ENCODE measurements at regions not wholly inside any gene's neighbourhood (a gene's known extent, or its start where the extent isn't known, plus 50 kb on each side); places are given as distances from the start of the nearest gene placed in this dataset.

DNA sequence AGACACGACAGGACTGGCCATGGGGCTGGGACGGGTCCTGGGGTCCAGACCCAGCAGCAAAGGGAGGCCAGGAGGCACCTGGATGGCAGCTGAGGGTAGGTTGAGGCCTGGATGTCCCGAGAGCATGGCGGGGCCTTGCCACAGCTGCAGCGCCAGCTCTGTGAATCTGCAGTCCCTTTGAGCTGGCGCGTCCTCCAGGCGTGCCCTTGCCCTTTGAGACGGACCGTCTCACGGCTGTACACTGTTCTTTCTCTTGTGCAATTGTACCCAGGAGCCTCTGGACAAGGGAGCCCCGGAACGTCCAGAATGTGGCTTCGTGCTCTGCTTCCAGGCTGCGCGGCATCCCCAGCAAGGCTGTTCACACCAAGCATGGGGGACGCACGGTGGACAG, 69.5 kb upstream of the CIBAR2 start (continued):
- TF ChIP-seq, protein P1, sequence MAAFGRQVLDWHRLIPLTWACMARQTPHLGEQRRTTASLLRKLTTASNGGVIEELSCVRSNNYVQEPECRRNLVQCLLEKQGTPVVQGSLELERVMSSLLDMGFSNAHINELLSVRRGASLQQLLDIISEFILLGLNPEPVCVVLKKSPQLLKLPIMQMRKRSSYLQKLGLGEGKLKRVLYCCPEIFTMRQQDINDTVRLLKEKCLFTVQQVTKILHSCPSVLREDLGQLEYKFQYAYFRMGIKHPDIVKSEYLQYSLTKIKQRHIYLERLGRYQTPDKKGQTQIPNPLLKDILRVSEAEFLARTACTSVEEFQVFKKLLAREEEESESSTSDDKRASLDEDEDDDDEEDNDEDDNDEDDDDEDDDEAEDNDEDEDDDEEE (CRISPR knock-in tag; IDR thresholded peaks at IDR 0.05), result no peak
- TF ChIP-seq, protein P2, sequence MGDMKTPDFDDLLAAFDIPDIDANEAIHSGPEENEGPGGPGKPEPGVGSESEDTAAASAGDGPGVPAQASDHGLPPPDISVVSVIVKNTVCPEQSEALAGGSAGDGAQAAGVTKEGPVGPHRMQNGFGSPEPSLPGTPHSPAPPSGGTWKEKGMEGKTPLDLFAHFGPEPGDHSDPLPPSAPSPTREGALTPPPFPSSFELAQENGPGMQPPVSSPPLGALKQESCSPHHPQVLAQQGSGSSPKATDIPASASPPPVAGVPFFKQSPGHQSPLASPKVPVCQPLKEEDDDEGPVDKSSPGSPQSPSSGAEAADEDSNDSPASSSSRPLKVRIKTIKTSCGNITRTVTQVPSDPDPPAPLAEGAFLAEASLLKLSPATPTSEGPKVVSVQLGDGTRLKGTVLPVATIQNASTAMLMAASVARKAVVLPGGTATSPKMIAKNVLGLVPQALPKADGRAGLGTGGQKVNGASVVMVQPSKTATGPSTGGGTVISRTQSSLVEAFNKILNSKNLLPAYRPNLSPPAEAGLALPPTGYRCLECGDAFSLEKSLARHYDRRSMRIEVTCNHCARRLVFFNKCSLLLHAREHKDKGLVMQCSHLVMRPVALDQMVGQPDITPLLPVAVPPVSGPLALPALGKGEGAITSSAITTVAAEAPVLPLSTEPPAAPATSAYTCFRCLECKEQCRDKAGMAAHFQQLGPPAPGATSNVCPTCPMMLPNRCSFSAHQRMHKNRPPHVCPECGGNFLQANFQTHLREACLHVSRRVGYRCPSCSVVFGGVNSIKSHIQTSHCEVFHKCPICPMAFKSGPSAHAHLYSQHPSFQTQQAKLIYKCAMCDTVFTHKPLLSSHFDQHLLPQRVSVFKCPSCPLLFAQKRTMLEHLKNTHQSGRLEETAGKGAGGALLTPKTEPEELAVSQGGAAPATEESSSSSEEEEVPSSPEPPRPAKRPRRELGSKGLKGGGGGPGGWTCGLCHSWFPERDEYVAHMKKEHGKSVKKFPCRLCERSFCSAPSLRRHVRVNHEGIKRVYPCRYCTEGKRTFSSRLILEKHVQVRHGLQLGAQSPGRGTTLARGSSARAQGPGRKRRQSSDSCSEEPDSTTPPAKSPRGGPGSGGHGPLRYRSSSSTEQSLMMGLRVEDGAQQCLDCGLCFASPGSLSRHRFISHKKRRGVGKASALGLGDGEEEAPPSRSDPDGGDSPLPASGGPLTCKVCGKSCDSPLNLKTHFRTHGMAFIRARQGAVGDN (CRISPR knock-in tag; IDR thresholded peaks at IDR 0.05), result peak; percentile 94
- no peak for TF ChIP-seq ZNF431 (CRISPR knock-in tag; IDR thresholded peaks at IDR 0.05; ENCODE audit: borderline replicate concordance, low read depth)
- TF ChIP-seq ZBTB7B (CRISPR knock-in tag; IDR thresholded peaks at IDR 0.05), result 0 out of 2 replicates have a peak, but pooled peaks have one; percentile 11
- no peak for TF ChIP-seq ZBTB8A (CRISPR knock-in tag; IDR thresholded peaks at IDR 0.05; ENCODE audit: borderline replicate concordance, low read depth)
- TF ChIP-seq ESRRA (CRISPR knock-in tag; IDR thresholded peaks at IDR 0.05; ENCODE audit: low read depth), result peak; percentile 98
- TF ChIP-seq, protein P3, sequence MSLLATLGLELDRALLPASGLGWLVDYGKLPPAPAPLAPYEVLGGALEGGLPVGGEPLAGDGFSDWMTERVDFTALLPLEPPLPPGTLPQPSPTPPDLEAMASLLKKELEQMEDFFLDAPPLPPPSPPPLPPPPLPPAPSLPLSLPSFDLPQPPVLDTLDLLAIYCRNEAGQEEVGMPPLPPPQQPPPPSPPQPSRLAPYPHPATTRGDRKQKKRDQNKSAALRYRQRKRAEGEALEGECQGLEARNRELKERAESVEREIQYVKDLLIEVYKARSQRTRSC (CRISPR knock-in tag; IDR thresholded peaks at IDR 0.05; ENCODE audit: low read depth), result no peak
- TF ChIP-seq, protein P4, sequence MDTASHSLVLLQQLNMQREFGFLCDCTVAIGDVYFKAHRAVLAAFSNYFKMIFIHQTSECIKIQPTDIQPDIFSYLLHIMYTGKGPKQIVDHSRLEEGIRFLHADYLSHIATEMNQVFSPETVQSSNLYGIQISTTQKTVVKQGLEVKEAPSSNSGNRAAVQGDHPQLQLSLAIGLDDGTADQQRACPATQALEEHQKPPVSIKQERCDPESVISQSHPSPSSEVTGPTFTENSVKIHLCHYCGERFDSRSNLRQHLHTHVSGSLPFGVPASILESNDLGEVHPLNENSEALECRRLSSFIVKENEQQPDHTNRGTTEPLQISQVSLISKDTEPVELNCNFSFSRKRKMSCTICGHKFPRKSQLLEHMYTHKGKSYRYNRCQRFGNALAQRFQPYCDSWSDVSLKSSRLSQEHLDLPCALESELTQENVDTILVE (CRISPR knock-in tag; IDR thresholded peaks at IDR 0.05), result no peak
- 0 out of 2 replicates have a peak, but pooled peaks have one; percentile 75 for TF ChIP-seq ZNF263 (CRISPR knock-in tag; IDR thresholded peaks at IDR 0.05)
- TF ChIP-seq SIN3B (IDR thresholded peaks at IDR 0.05; ENCODE audit: low read length), result no peak
- TF ChIP-seq, protein P5, sequence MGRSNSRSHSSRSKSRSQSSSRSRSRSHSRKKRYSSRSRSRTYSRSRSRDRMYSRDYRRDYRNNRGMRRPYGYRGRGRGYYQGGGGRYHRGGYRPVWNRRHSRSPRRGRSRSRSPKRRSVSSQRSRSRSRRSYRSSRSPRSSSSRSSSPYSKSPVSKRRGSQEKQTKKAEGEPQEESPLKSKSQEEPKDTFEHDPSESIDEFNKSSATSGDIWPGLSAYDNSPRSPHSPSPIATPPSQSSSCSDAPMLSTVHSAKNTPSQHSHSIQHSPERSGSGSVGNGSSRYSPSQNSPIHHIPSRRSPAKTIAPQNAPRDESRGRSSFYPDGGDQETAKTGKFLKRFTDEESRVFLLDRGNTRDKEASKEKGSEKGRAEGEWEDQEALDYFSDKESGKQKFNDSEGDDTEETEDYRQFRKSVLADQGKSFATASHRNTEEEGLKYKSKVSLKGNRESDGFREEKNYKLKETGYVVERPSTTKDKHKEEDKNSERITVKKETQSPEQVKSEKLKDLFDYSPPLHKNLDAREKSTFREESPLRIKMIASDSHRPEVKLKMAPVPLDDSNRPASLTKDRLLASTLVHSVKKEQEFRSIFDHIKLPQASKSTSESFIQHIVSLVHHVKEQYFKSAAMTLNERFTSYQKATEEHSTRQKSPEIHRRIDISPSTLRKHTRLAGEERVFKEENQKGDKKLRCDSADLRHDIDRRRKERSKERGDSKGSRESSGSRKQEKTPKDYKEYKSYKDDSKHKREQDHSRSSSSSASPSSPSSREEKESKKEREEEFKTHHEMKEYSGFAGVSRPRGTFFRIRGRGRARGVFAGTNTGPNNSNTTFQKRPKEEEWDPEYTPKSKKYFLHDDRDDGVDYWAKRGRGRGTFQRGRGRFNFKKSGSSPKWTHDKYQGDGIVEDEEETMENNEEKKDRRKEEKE (IDR thresholded peaks at IDR 0.05), result no peak
- no peak for TF ChIP-seq ZNF225 (CRISPR knock-in tag; IDR thresholded peaks at IDR 0.05)
- no peak for TF ChIP-seq ETV5 (CRISPR knock-in tag; IDR thresholded peaks at IDR 0.05; ENCODE audit: borderline replicate concordance)
- no peak for TF ChIP-seq ELF4 (CRISPR knock-in tag; IDR thresholded peaks at IDR 0.05; ENCODE audit: borderline replicate concordance)
- no peak for TF ChIP-seq ZNF883 (CRISPR knock-in tag; IDR thresholded peaks at IDR 0.05; ENCODE audit: not compliant biosample characterization)
- TF ChIP-seq ZZZ3 (CRISPR knock-in tag; IDR thresholded peaks at IDR 0.05; ENCODE audit: borderline replicate concordance), result no peak
- no peak for TF ChIP-seq GABPA (IDR thresholded peaks at IDR 0.05; ENCODE audit: low read depth, low read length)
- TF ChIP-seq GABPA (CRISPR knock-in tag; IDR thresholded peaks at IDR 0.05; ENCODE audit: low read depth), result no peak
- TF ChIP-seq ZFP62 (CRISPR knock-in tag; IDR thresholded peaks at IDR 0.05), result no peak
- no peak for TF ChIP-seq SMAD9 (CRISPR knock-in tag; IDR thresholded peaks at IDR 0.05)
